Activated CD4-positive, alpha-beta T cell treated with anti-CD3 and anti-CD28 coated beads, Interleukin-2, amount 10 ng/mL, durations not matched to agents 7 days and 5 days (primary cell): ENCODE measurements at regions not wholly inside any gene's neighbourhood (a gene's known extent, or its start where the extent isn't known, plus 50 kb on each side); places are given as distances from the start of the nearest gene placed in this dataset.
"Not testable (repeated sequence)": the region's sequence is repeated elsewhere in the genome, so short reads cannot be mapped to it uniquely, and the experiment has no call there.

ENCODE experiments used
- CTCF ChIA-PET: fragments of 350-600 bp; sonication (Branson Sonifier 250); formaldehyde crosslinking; loops from one replicate; lab custom pipeline; 2021; ENCODE audit warnings: antibody characterized with exemption; lab: Charles Lee
- POLR2A ChIA-PET: fragments of 350-600 bp; sonication (Branson Sonifier 250); formaldehyde crosslinking; loops from one replicate; lab custom pipeline; 2021; ENCODE audit warnings: antibody characterized with exemption; lab: Charles Lee
- DNase-seq: peaks from one replicate; pipeline ENCODE4 v3.0.0-alpha.2; 2020
- H3K27ac Mint-ChIP-seq: one replicate; pipeline ENCODE4 v1.8.0; 2021; ENCODE audit warnings: mild to moderate bottlenecking, moderate library complexity, mixed read lengths
- H3K27me3 Mint-ChIP-seq: one replicate; pipeline ENCODE4 v1.8.0; 2021; ENCODE audit warnings: mixed read lengths
- H3K36me3 Mint-ChIP-seq: one replicate; pipeline ENCODE4 v1.8.0; 2021; ENCODE audit warnings: low read depth, mixed read lengths
- H3K4me1 Mint-ChIP-seq: one replicate; pipeline ENCODE4 v1.8.0; 2021; ENCODE audit warnings: mixed read lengths
- H3K4me3 Mint-ChIP-seq: one replicate; pipeline ENCODE4 v1.8.0; 2021; ENCODE audit warnings: mild to moderate bottlenecking, moderate library complexity, mixed read lengths
- H3K9me3 Mint-ChIP-seq: one replicate; pipeline ENCODE4 v1.8.0; 2021; ENCODE audit warnings: mixed read lengths

DNA sequence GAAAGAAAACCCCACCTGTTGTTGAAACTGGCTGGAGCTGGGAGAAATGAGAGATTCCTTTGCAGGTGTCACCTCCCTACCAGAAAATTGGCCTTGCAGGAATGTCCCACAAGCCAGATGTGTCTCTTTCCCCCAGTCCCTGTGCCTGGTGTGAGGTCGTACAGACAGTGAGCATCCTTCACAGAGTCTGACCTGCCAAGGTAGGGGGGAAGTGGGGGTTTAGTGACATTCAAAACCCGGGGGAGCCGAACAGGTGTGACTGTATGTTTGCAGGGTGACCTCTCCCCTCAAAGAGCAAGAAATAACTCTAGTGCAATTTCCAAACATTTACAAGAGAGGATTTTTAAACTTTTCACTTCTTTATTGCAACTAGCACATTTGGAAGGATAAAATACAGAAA is 117.7 kb upstream of the SULF2 start:
- H3K9me3 Mint-ChIP-seq, H3K27me3 Mint-ChIP-seq, CTCF ChIA-PET, H3K36me3 Mint-ChIP-seq, POLR2A ChIA-PET, H3K4me3 Mint-ChIP-seq, H3K27ac Mint-ChIP-seq, H3K4me1 Mint-ChIP-seq, DNase-seq: not testable (repeated sequence)

- H3K9me3 Mint-ChIP-seq, H3K4me1 Mint-ChIP-seq, H3K27ac Mint-ChIP-seq, DNase-seq, CTCF ChIA-PET, POLR2A ChIA-PET, H3K4me3 Mint-ChIP-seq, H3K27me3 Mint-ChIP-seq, H3K36me3 Mint-ChIP-seq: not testable (repeated sequence)
These were observed 114.0 kb upstream of the SULF2 start for GRCh38 chr20:47899313-47899712.

DNA sequence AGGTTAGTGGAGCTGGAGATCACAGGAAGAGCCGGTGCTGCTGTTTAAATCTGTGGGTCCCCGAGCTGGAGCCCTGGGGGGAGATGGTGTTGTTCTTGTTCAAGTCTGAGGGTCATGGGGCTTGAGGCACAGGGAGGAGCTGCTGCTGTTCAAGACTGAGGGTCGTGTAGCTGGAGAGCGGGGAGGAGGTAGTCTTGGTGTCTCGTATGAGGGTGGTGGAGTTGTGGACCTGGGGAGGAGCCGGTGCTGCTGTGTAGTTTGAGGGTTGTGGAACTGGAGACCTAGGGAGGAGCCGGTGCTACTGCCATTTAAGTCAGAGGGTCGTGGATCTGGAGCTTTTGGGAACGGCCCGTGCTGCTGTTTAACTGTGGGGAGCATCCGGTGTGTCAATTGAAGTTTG is 112.2 kb upstream of the SULF2 start:
- H3K27ac Mint-ChIP-seq, result no peak overlapping the region
- no peak for DNase-seq
- H3K4me1 Mint-ChIP-seq, result no peaks in the 10 kb centered on the region
- CTCF ChIA-PET, result no interaction called here
- no peaks in the 10 kb centered on the region for H3K9me3 Mint-ChIP-seq
- no peak overlapping the region for H3K4me3 Mint-ChIP-seq
- no peaks in the 10 kb centered on the region for H3K36me3 Mint-ChIP-seq
- POLR2A ChIA-PET, result no interaction called here
- no peaks in the 10 kb centered on the region for H3K27me3 Mint-ChIP-seq

DNA sequence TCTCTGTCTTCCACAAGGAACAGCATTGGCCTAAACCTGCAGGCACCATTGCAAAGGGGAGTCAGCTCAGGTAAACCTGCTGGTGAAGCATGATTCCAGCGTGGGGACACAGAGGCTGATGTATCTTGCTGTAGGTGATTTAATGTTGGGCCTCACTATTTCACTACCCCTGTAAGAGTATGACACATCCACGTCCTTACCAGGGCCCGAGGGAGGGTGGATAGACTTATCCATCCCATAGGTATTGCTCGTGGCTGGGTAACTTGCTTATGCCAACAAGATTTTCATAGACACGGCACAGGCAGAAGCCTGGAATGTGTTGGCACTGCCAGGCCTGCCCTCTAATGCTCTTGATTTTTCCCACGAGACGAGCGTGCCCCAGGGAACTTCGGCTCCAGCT is 107.4 kb upstream of the SULF2 start:
- H3K9me3 Mint-ChIP-seq, POLR2A ChIA-PET, H3K36me3 Mint-ChIP-seq, H3K27ac Mint-ChIP-seq, H3K27me3 Mint-ChIP-seq, H3K4me3 Mint-ChIP-seq, DNase-seq, H3K4me1 Mint-ChIP-seq: not testable (repeated sequence)
- CTCF ChIA-PET, result interaction anchor here (0.6 kb wide), 1 partner anchor 19 kb away, joined by 3 read pairs; no protein-coding TSS in a partner anchor

GRCh38 chr20:47890708-47891107 is 105.4 kb upstream of the SULF2 start:
- H3K27ac Mint-ChIP-seq, H3K4me1 Mint-ChIP-seq, H3K36me3 Mint-ChIP-seq, H3K27me3 Mint-ChIP-seq, H3K4me3 Mint-ChIP-seq, DNase-seq, H3K9me3 Mint-ChIP-seq, POLR2A ChIA-PET, CTCF ChIA-PET: not testable (repeated sequence)

GRCh38 chr20:47889751-47890150 is 104.5 kb upstream of the SULF2 start:
- H3K4me1 Mint-ChIP-seq, POLR2A ChIA-PET, DNase-seq, H3K27ac Mint-ChIP-seq, H3K27me3 Mint-ChIP-seq, CTCF ChIA-PET, H3K36me3 Mint-ChIP-seq, H3K4me3 Mint-ChIP-seq, H3K9me3 Mint-ChIP-seq: not testable (repeated sequence)

- POLR2A ChIA-PET, result no interaction called here
- H3K27me3 Mint-ChIP-seq, result no peaks in the 10 kb centered on the region
- no peaks in the 10 kb centered on the region for H3K36me3 Mint-ChIP-seq
- no peaks in the 10 kb centered on the region for H3K9me3 Mint-ChIP-seq
- no peak for DNase-seq
- CTCF ChIA-PET, result no interaction called here
- H3K4me1 Mint-ChIP-seq, result no peaks in the 10 kb centered on the region
- no peak overlapping the region for H3K27ac Mint-ChIP-seq
- no peak overlapping the region for H3K4me3 Mint-ChIP-seq
These were observed 103.1 kb upstream of the SULF2 start for GRCh38 chr20:47888351-47888750.

GRCh38 chr20:47887477-47888080 is 102.3 kb upstream of the SULF2 start:
- Mint-ChIP-seq H3K9me3 (no peaks in the 10 kb centered on the region), H3K27me3 (no peaks in the 10 kb centered on the region), H3K27ac (no peak overlapping the region), H3K4me3 (no peak overlapping the region), H3K36me3 (no peaks in the 10 kb centered on the region), H3K4me1 (no peaks in the 10 kb centered on the region)
- POLR2A ChIA-PET, result no interaction called here
- DNase-seq, result no peak
- CTCF ChIA-PET, result no interaction called here

DNA sequence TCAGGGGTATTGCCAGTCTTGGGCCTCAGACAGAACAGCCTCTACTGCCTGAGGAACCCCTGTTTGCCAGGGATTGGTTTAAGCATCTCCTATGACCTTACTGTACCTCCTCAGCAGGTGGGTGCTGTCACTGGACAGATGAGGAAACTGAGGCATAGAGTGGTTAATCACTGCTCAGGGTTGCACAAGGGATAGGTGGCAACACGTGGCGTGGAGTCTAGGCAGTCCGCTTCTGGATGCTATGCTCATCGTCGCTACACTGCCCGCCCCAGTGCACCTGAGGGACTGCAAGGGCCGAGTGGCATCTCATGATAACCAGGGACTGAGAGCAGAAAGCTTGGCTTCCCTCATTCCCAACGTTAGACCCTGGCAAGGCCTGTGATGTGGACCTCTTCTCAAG is 101.8 kb upstream of the SULF2 start:
- CTCF ChIA-PET, result no interaction called here
- H3K4me3 Mint-ChIP-seq, result no peak overlapping the region

GRCh38 chr20:47886454-47887041 is 101.3 kb upstream of the SULF2 start:
- Mint-ChIP-seq H3K27me3 (no peaks in the 10 kb centered on the region), H3K36me3 (no peaks in the 10 kb centered on the region), H3K4me3 (no peak overlapping the region), H3K9me3 (no peaks in the 10 kb centered on the region), H3K4me1 (no peaks in the 10 kb centered on the region), H3K27ac (no peak overlapping the region)
- DNase-seq, result no peak
- ChIA-PET CTCF (no interaction called here), POLR2A (no interaction called here)

More for the DNA sequence above, 101.8 kb upstream of the SULF2 start:
- H3K27ac Mint-ChIP-seq, result no peak overlapping the region
- H3K36me3 Mint-ChIP-seq, result no peaks in the 10 kb centered on the region
- POLR2A ChIA-PET, result no interaction called here
- H3K4me1 Mint-ChIP-seq, result no peaks in the 10 kb centered on the region
- no peak for DNase-seq
- H3K27me3 Mint-ChIP-seq, result no peaks in the 10 kb centered on the region
- H3K9me3 Mint-ChIP-seq, result no peaks in the 10 kb centered on the region

- no peaks in the 10 kb centered on the region for H3K27me3 Mint-ChIP-seq
- CTCF ChIA-PET, result no interaction called here
- no peak for DNase-seq
- H3K9me3 Mint-ChIP-seq, result no peaks in the 10 kb centered on the region
- no peaks in the 10 kb centered on the region for H3K4me1 Mint-ChIP-seq
- H3K36me3 Mint-ChIP-seq, result no peaks in the 10 kb centered on the region
- H3K27ac Mint-ChIP-seq, result no peak overlapping the region
- no peak overlapping the region for H3K4me3 Mint-ChIP-seq
- POLR2A ChIA-PET, result no interaction called here
These were observed 100.7 kb upstream of the SULF2 start for GRCh38 chr20:47885909-47886453.

DNA sequence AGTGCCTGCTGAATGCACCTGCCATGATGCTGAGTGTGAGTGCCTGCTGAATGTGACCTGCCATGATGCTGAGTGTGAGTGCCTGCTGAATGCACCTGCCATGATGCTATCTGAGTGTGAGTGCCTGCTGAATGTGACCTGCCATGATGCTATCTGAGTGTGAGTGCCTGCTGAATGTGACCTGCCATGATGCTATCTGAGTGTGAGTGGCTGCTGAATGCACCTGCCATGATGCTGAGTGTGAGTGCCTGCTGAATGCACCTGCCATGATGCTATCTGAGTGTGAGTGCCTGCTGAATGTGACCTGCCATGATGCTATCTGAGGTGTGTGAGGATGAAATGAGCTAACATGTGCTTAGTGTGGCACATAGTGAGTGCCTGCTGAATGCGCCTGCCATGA is 98.7 kb upstream of the SULF2 start:
- H3K36me3 Mint-ChIP-seq, CTCF ChIA-PET, POLR2A ChIA-PET, H3K4me1 Mint-ChIP-seq, H3K27me3 Mint-ChIP-seq, H3K27ac Mint-ChIP-seq, H3K9me3 Mint-ChIP-seq, DNase-seq, H3K4me3 Mint-ChIP-seq: not testable (repeated sequence)

- POLR2A ChIA-PET, result no interaction called here
- H3K4me3 Mint-ChIP-seq, result no peak overlapping the region
- no peaks in the 10 kb centered on the region for H3K9me3 Mint-ChIP-seq
- CTCF ChIA-PET, result no interaction called here
- H3K27me3 Mint-ChIP-seq, result no peaks in the 10 kb centered on the region
- no peak overlapping the region for H3K27ac Mint-ChIP-seq
- no peaks in the 10 kb centered on the region for H3K4me1 Mint-ChIP-seq
- no peaks in the 10 kb centered on the region for H3K36me3 Mint-ChIP-seq
- DNase-seq, result no peak
These were observed 97.9 kb upstream of the SULF2 start for GRCh38 chr20:47883186-47883585.

- POLR2A ChIA-PET, result no interaction called here
- Mint-ChIP-seq H3K9me3 (no peaks in the 10 kb centered on the region), H3K36me3 (no peaks in the 10 kb centered on the region), H3K27ac (no peak overlapping the region), H3K4me1 (no peaks in the 10 kb centered on the region), H3K4me3 (no peak overlapping the region), H3K27me3 (peaks cover 3% of the 10 kb centered on the region)
- CTCF ChIA-PET, result interaction anchor here (1.4 kb wide), 1 partner anchor 15 kb away, joined by 4 read pairs; no protein-coding TSS in a partner anchor
- no peak for DNase-seq
These were observed 94.5 kb upstream of the SULF2 start for GRCh38 chr20:47879771-47880170.
